Endothelial cell of umbilical vein (primary cell): ENCODE measurements at regions not wholly inside any gene's neighbourhood (a gene's known extent, or its start where the extent isn't known, plus 50 kb on each side); places are given as distances from the start of the nearest gene placed in this dataset.

ENCODE experiments used
- BruUV-seq: library from RNA; stranded (reverse); fragments of 400-500 nt; replicated peaks from 2 replicates; lab custom pipeline; 2021; lab: Mats Ljungman, UMichigan
- CTCF ChIA-PET: fragments of 300-600, 350-600 bp; sonication (Branson Sonifier 250); formaldehyde crosslinking; loops from one replicate; lab custom pipeline; 2021; ENCODE audit warnings: antibody characterized with exemption, inconsistent platforms; lab: Charles Lee
- POLR2A ChIA-PET: fragments of 300-600, 350-600 bp; sonication (Branson Sonifier 250); formaldehyde crosslinking; loops from one replicate; lab custom pipeline; 2021; ENCODE audit warnings: antibody characterized with exemption, inconsistent platforms; lab: Charles Lee
- DNase-seq: peaks from one replicate; pipeline ENCODE4 v3.0.0-alpha.2; 2011; ENCODE audit warnings: low read depth, low spot score
- FAIRE-seq: peaks from 2 replicates; lab custom pipeline; 2011; peaks lifted over from hg19 to GRCh38; lab: Jason Lieb, UNC
- H2AFZ ChIP-seq: 2 replicates; pipeline ENCODE4 v1.6.0; 2012; ENCODE audit warnings: low read depth, low read length, control low read depth, inconsistent platforms
- H3K27ac ChIP-seq: 2 replicates; pipeline ENCODE4 v1.5.1; 2011; ENCODE audit warnings: low read depth, mild to moderate bottlenecking, control low read depth, low read length, moderate library complexity; ENCODE audit not compliant: insufficient read depth
- H3K27me3 ChIP-seq, 2 experiments: 2 replicates each; pipeline versions ENCODE4 v1.6.0 to v1.6.1; 2011; ENCODE audit warnings: low read length in 2 of 2, mixed read lengths in 1 of 2; ENCODE audit not compliant: control insufficient read depth in 2 of 2, insufficient read depth in 2 of 2
- H3K36me3 ChIP-seq, 2 experiments: 2 replicates in 1 of 2; 3 replicates in 1 of 2; pipeline ENCODE4 v1.5.1; 2011; ENCODE audit warnings: low read length in 2 of 2, mild to moderate bottlenecking in 1 of 2, moderate library complexity in 1 of 2; ENCODE audit not compliant: control insufficient read depth in 2 of 2, insufficient read depth in 2 of 2; ENCODE audit errors: extremely low read depth in 1 of 2
- H3K4me1 ChIP-seq: 3 replicates; pipeline ENCODE4 v1.5.1; 2011; ENCODE audit warnings: mild to moderate bottlenecking, low read length; ENCODE audit not compliant: control insufficient read depth, insufficient read depth; ENCODE audit errors: extremely low read depth
- H3K4me2 ChIP-seq: 2 replicates; pipeline ENCODE4 v1.6.1; 2011; ENCODE audit warnings: low read length, control low read depth, mixed read lengths; ENCODE audit not compliant: insufficient read depth
- H3K4me3 ChIP-seq, 3 experiments: fragments of 200-600 bp in 1 of 3; sonication (generic), shearing (Covaris generic) in 1 of 3; replicated peaks in 1 of 3; 2 replicates each; pipeline ENCODE4 v1.5.1; 2011 to 2016; ENCODE audit warnings: control low read depth in 3 of 3, low read length in 3 of 3, mild to moderate bottlenecking in 2 of 3, inconsistent platforms in 1 of 3, low read depth in 1 of 3, moderate library complexity in 1 of 3; ENCODE audit not compliant: insufficient read depth in 1 of 3
- H3K79me2 ChIP-seq: 2 replicates; pipeline ENCODE4 v1.6.0; 2012; ENCODE audit warnings: low read length, inconsistent platforms; ENCODE audit not compliant: control insufficient read depth, insufficient read depth
- H3K9ac ChIP-seq: replicated peaks from 2 replicates; pipeline ENCODE3; 2011; ENCODE audit warnings: low read length, control low read depth; ENCODE audit not compliant: insufficient read depth; ENCODE audit errors: extremely low read depth
- H3K9me1 ChIP-seq: replicated peaks from 3 replicates; pipeline ENCODE4 v1.6.0; 2011; ENCODE audit warnings: mild to moderate bottlenecking, low read length; ENCODE audit not compliant: control insufficient read depth, insufficient read depth; ENCODE audit errors: extremely low read depth
- H3K9me3 ChIP-seq: replicated peaks from 2 replicates; pipeline ENCODE4 v1.5.1; 2012; ENCODE audit warnings: low read length, inconsistent platforms; ENCODE audit not compliant: control insufficient read depth, insufficient read depth
- H4K20me1 ChIP-seq: replicated peaks from 2 replicates; pipeline ENCODE3; 2011; ENCODE audit warnings: mild to moderate bottlenecking, low read length; ENCODE audit not compliant: control insufficient read depth, insufficient read depth; ENCODE audit errors: extremely low read depth
- CTCF ChIP-seq, 2 donors: IDR thresholded peaks; 1 replicate in 1 of 2; 2 replicates in 1 of 2; pipeline ENCODE4 v1.5.1; 2011; ENCODE audit warnings: low read length in 2 of 2, mild to moderate bottlenecking in 2 of 2, moderate library complexity in 2 of 2, control low read depth in 1 of 2, inconsistent platforms in 1 of 2, low read depth in 1 of 2; ENCODE audit not compliant: insufficient read depth in 1 of 2; ENCODE audit errors: extremely low read depth in 1 of 2
- EZH2 ChIP-seq: IDR thresholded peaks from 2 replicates; pipeline ENCODE4 v1.6.1; 2012; ENCODE audit warnings: borderline replicate concordance, low read depth, mild to moderate bottlenecking, moderate library complexity, low read length, inconsistent platforms; ENCODE audit not compliant: severe bottlenecking
- FOS ChIP-seq: IDR thresholded peaks from 2 replicates; pipeline ENCODE4 v1.6.1; 2011; ENCODE audit warnings: mild to moderate bottlenecking, low read length, moderate library complexity, borderline replicate concordance; ENCODE audit not compliant: insufficient read depth
- GATA2 ChIP-seq: IDR thresholded peaks from 2 replicates; pipeline ENCODE4 v1.7.0; 2011; ENCODE audit warnings: low read depth, mild to moderate bottlenecking, moderate library complexity, mixed read lengths, low read length; ENCODE audit not compliant: insufficient read length, insufficient read depth
- JUN ChIP-seq: IDR thresholded peaks from 2 replicates; pipeline ENCODE4 v1.6.1; 2011; ENCODE audit warnings: borderline replicate concordance, low read depth; ENCODE audit not compliant: insufficient read length, insufficient read depth
- MYC ChIP-seq: IDR thresholded peaks from one replicate; pipeline ENCODE4 v1.6.1; 2011; ENCODE audit warnings: mild to moderate bottlenecking, low read depth, low read length
- POLR2A ChIP-seq: IDR thresholded peaks from 2 replicates; pipeline ENCODE4 v1.6.1; 2012; ENCODE audit warnings: low read depth, mild to moderate bottlenecking, control low read depth, low read length
- POLR2AphosphoS5 ChIP-seq: IDR thresholded peaks from 2 replicates; pipeline ENCODE4 v1.6.1; 2012; ENCODE audit warnings: low read depth, mild to moderate bottlenecking, control low read depth, low read length, moderate library complexity; ENCODE audit not compliant: insufficient read depth
- dilution Hi-C: fragments of 300-500 bp; cut with MboI; formaldehyde crosslinking; loops from one replicate; pipeline ENCODE4 v1.15.0; 2019; ENCODE audit warnings: low sequenced_read_pairs; ENCODE audit not compliant: extremely low pct_ligation_motif_present
- intact Hi-C: fragments of 100-400 bp; cut with micrococcal nuclease; formaldehyde crosslinking; loops from one replicate; pipeline ENCODE4 v1.10.0; 2022
- TF ChIP-seq, protein P1 (sequence below): IDR thresholded peaks from 2 replicates; pipeline ENCODE4 v1.6.1; 2011; ENCODE audit not compliant: insufficient read depth, insufficient read length

DNA sequence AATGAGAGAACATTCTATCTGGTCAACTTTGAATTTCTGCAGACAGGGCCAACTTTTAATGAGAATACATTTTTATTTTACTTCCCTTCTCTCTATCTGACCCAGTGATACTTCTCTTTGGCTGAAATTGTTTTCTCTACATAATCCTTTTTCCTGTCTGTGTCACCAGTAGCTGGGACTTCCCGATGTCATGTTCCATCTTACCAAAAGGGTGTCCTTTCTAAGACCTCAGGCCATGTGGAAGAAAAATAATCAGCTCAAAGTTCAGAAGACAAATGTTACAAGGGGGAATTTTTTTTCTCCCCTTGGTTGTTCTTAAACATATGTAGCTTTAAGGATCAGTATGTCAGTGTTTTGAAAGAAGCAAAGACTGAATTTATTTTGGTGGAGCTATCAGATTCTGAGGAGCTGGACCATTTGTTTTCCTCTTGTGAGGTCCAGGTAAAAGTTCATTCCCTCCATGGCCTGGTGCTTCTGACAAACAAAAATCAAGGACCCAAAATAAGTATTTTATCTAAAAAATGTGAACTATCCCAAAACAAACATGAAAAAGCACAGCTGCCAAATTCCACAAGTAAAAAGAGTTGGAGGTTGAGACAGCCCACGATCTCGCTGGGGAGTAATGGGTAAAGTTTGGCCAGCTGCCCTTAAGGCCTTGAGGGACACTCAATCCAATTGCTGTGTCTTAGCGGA is 859.4 kb upstream of the NR2F2 start:
- H3K27me3 ChIP-seq: no peaks in the 10 kb centered on the region
- no peaks in the 10 kb centered on the region for H4K20me1 ChIP-seq
- H3K9me1 ChIP-seq: no peaks in the 10 kb centered on the region
- dilution Hi-C loops: no loop called here
- no peaks in the 10 kb centered on the region for H3K9me3 ChIP-seq
- intact Hi-C loops: no loop called here
- DNase-seq (peak; percentile 74), FAIRE-seq (peak; percentile 58)
- no peaks in the 10 kb centered on the region for H3K36me3 ChIP-seq
- ChIA-PET POLR2A (no interaction called here), CTCF (interaction anchor here (0.9 to 2.0 kb wide), 2 partner anchors 12 to 14 kb away, joined by 4 to 7 read pairs; no protein-coding TSS in a partner anchor)
- peak overlapping the region; percentile 54 for H2AFZ ChIP-seq
- no peaks in the 10 kb centered on the region for H3K79me2 ChIP-seq
- H3K27ac ChIP-seq: peak overlapping the region; percentile 37
- H3K4me2 ChIP-seq: peak overlapping the region; percentile 46
- no TSS peak for BruUV-seq
- peaks cover 35% of the 10 kb centered on the region for H3K4me1 ChIP-seq
- no peak overlapping the region for H3K4me3 ChIP-seq
- no peak overlapping the region for H3K9ac ChIP-seq
- TF ChIP-seq POLR2A (no peak), FOS (no peak), CTCF (IDR thresholded peaks at IDR 0.05; ENCODE audit: extremely low read depth in 1 of 2, insufficient read depth in 1 of 2, low read depth in 1 of 2, low read length in 2 of 2) (no peak), GATA2 (no peak), EZH2 (no peak), JUN (no peak), MYC (no peak), POLR2AphosphoS5 (no peak)
- TF ChIP-seq, protein P1, sequence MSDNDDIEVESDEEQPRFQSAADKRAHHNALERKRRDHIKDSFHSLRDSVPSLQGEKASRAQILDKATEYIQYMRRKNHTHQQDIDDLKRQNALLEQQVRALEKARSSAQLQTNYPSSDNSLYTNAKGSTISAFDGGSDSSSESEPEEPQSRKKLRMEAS: no peak
